Activated naive CD8-positive, alpha-beta T cell treated with anti-CD3 and anti-CD28 coated beads for 36 hours (primary cell): ENCODE measurements at regions not wholly inside any gene's neighbourhood (a gene's known extent, or its start where the extent isn't known, plus 50 kb on each side); places are given as distances from the start of the nearest gene placed in this dataset.

Source experiments
- DNase-seq: peaks from one replicate; pipeline ENCODE4 v3.0.0; 2021
- H3K27ac Mint-ChIP-seq: one replicate; pipeline ENCODE4 v1.8.0; 2022; ENCODE audit warnings: mild to moderate bottlenecking, moderate library complexity, mixed read lengths
- H3K27me3 Mint-ChIP-seq: one replicate; pipeline ENCODE4 v1.8.0; 2022; ENCODE audit warnings: mild to moderate bottlenecking, mixed read lengths
- H3K36me3 Mint-ChIP-seq: one replicate; pipeline ENCODE4 v1.8.0; 2021; ENCODE audit warnings: mild to moderate bottlenecking, mixed read lengths
- H3K4me1 Mint-ChIP-seq: one replicate; pipeline ENCODE4 v1.8.0; 2021; ENCODE audit warnings: mixed read lengths
- H3K4me3 Mint-ChIP-seq: one replicate; pipeline ENCODE4 v1.8.0; 2022; ENCODE audit warnings: mild to moderate bottlenecking, moderate library complexity, mixed read lengths
- H3K9me3 Mint-ChIP-seq: one replicate; pipeline ENCODE4 v1.8.0; 2022; ENCODE audit warnings: mixed read lengths

DNA sequence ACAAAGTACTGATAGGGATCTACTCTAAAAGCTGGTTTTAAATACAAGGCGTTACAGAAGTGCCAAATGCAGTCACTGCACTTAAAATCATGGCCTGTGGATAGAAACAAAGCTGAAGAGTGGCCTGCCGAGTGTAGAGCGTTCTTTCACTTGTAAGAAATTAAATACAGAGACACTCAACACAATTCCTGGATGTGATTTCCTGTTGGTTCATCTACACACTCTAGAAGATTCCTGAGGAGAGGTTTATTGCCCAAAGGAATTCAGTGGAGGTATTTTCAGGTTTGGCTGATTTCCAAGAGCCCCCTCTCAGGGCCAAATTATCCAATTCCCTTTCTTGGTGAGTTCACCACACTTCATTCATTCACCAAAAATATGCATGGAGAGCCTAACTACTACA, 200.3 kb upstream of the IL12A start:
- no peaks in the 10 kb centered on the region for H3K36me3 Mint-ChIP-seq
- peaks cover 6% of the 10 kb centered on the region for H3K27me3 Mint-ChIP-seq
- H3K4me3 Mint-ChIP-seq = no peak overlapping the region
- H3K27ac Mint-ChIP-seq = no peak overlapping the region
- H3K4me1 Mint-ChIP-seq = no peaks in the 10 kb centered on the region
- H3K9me3 Mint-ChIP-seq = no peaks in the 10 kb centered on the region
- no peak for DNase-seq

DNA sequence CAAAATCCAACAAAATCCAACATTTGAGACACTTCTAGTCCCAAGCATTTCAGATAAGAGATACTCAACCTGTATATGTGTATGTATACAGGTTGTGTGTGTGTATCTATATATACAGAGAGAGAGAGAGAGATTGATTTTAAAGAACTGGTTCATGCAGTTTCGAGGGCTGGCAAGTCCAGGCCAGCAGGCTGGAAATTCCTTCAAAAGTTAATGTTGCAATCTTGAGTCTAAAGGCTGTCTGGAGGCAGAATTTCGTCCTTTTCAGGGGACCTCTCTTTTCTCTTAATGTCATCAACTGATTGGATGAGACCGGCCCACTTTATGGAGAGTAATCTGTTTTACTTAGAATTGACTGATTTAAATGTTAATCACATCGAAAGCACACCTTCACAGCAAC, 199.6 kb upstream of the IL12A start:
- Mint-ChIP-seq H3K9me3 (no peaks in the 10 kb centered on the region), H3K4me1 (no peaks in the 10 kb centered on the region), H3K27me3 (peaks cover 6% of the 10 kb centered on the region), H3K27ac (no peak overlapping the region), H3K36me3 (no peaks in the 10 kb centered on the region), H3K4me3 (no peak overlapping the region)
- DNase-seq = no peak

DNA sequence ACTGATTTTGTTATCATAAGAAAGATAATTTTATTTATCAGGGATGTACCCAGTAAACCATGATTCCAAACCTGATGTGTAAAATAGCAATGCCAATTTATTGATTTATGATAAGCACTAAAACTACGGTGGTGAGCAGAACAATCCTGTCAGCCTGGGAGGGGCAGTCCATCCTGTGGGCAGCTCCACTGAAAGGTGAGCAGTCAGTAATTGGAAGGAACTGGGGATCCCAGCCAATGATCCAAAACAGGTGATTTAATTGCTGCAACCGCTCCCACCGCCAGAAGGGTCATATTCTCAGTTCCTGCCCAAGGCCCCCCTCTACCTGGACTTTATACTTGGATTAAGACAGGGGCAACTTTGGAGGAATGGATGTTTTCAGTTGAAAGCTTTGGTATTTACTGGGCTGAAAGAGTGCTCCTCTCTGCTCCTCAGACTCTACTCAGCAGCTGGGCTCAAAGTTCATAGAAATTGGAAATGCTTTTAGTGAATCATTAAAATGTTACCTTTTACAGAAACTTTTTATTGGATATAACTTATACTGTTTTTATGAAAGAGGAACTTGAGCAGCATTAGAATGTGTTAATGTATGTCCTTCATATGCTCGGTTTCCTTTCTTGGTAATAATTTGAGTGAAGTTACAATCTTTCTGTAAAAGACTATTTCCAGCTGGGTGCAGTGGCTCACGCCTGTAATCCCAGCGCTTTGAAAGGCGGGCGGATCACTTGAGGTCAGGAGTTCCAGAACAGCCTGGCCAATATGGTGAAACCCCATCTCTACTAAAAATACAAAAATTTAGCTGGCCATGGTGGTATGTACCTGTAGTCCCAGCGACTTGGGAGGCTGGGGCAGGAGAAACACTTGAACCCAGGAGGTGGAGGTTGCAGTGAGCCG, 198.6 kb upstream of the IL12A start:
- DNase-seq = no peak
- Mint-ChIP-seq H3K4me1 (no peaks in the 10 kb centered on the region), H3K9me3 (no peaks in the 10 kb centered on the region), H3K4me3 (no peak overlapping the region), H3K36me3 (no peaks in the 10 kb centered on the region), H3K27ac (no peak overlapping the region), H3K27me3 (no peaks in the 10 kb centered on the region)

DNA sequence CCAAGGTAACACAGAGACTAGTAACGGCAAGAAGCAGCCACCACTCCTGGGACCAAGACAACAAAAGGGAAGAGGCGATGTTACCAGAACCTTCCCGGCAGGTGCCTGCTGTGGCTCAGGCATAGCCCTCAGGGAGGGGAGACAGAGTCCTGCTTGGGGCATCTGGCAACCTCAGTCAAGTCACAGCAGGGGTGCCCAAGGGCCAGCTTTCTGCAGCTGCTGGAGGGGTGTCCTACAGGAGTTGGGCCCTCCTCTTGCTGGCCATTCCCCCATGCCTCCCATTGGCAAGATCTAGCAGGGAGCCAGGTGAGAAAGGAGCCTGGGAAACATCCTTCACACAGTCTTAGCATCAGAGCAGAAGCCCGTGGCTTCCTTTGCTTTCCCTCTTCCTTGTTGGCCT, 197.3 kb upstream of the IL12A start:
- no peaks in the 10 kb centered on the region for H3K27me3 Mint-ChIP-seq
- H3K4me3 Mint-ChIP-seq = no peak overlapping the region

DNA sequence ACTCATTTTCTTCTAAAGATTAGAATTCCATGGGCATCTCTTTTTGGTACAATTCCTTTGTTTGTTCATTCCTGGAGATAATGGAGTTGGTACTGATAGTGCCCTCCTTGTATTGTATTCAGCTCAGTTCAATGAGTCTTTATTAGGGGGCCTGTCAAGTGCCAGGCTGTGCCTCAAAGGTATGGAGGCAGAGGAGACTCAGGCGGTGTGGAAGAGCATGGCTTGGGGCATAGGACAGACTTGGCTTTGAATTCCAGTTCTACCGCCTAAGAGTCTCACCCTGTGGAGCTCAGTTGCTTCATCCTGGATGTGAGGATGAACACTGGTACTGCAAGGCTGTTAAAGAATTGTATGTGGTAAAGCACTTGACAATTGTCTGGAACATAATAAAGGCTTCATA, 196.6 kb upstream of the IL12A start:
- DNase-seq = no peak
- H3K27me3 Mint-ChIP-seq = no peaks in the 10 kb centered on the region
- no peaks in the 10 kb centered on the region for H3K9me3 Mint-ChIP-seq
- H3K27ac Mint-ChIP-seq = no peak overlapping the region
- no peak overlapping the region for H3K4me3 Mint-ChIP-seq
- H3K4me1 Mint-ChIP-seq = no peaks in the 10 kb centered on the region
- no peaks in the 10 kb centered on the region for H3K36me3 Mint-ChIP-seq

More for the DNA sequence above, 197.3 kb upstream of the IL12A start:
- no peak for DNase-seq
- Mint-ChIP-seq H3K9me3 (no peaks in the 10 kb centered on the region), H3K4me1 (no peaks in the 10 kb centered on the region), H3K36me3 (no peaks in the 10 kb centered on the region), H3K27ac (no peak overlapping the region)

DNA sequence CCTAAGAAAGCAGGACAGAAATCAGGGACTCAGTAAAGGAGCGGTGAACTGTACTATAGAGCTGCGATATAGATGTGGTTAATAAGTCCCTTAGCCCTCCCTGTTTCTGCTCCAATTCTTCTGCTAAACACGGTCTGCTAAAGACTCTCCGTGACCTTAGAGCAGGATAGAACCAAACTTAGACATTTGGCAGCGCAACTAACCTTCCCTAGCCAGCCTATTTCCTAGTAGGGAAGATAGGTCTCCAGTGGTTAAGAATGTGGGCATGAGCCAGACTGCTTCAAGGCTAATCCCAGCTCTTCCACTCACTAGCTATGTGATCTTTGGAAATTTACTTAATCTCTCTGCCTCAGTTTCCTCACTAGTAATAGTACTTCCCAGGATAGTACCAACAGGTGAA, 193.6 kb upstream of the IL12A start:
- no peak for DNase-seq
- Mint-ChIP-seq H3K27me3 (peaks cover 5% of the 10 kb centered on the region), H3K4me3 (no peak overlapping the region), H3K9me3 (no peaks in the 10 kb centered on the region), H3K36me3 (no peaks in the 10 kb centered on the region), H3K27ac (no peak overlapping the region), H3K4me1 (no peaks in the 10 kb centered on the region)

DNA sequence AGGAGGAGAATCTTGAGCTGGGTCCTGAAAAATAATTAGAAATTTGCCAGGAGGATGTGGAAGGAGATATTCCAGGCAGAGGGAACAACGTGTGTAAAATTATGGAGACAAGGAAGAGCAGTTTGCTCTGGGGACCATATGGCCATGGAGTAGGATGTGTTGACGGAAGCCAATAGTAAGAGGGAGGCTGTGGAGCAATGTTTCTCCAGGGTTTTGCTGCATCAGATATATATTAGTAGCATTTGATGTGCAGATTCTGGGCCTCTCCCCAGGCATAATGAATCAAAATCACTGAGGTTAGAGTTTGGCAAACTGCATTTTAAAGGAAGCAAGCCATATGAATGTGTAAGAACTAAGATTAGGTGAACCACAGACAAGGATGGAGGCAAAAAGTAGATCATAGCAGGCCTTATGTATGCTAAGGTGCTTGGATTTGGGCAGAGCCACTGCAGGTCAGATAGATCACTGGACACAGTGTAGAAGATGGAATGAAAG, 192.9 kb upstream of the IL12A start:
- Mint-ChIP-seq H3K27ac (no peak overlapping the region), H3K27me3 (peaks cover 8% of the 10 kb centered on the region), H3K4me3 (no peak overlapping the region), H3K4me1 (no peaks in the 10 kb centered on the region), H3K36me3 (no peaks in the 10 kb centered on the region), H3K9me3 (no peaks in the 10 kb centered on the region)
- DNase-seq = no peak

DNA sequence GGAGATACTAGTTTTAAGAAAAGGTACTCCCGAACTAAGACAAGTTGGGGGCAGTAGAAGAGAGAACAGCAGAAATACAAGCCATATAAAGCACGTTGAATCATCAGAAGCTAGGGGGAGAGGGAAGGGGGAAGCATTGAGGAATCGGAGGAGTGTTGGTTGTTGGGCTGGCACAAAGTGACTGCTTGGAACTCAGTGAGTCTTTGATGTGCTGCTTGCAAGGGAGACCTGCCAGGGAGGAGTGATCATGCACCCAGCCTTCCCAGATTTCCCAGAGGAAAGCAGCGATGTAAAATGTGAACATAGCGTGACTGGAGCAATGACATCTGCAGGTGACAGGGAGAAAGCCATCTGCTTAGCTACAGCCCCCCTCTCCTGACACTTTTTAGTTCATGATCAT, 192.4 kb upstream of the IL12A start:
- Mint-ChIP-seq H3K4me1 (no peaks in the 10 kb centered on the region), H3K9me3 (no peaks in the 10 kb centered on the region), H3K36me3 (no peaks in the 10 kb centered on the region), H3K27ac (no peak overlapping the region), H3K4me3 (no peak overlapping the region), H3K27me3 (peaks cover 8% of the 10 kb centered on the region)
- no peak for DNase-seq

DNA sequence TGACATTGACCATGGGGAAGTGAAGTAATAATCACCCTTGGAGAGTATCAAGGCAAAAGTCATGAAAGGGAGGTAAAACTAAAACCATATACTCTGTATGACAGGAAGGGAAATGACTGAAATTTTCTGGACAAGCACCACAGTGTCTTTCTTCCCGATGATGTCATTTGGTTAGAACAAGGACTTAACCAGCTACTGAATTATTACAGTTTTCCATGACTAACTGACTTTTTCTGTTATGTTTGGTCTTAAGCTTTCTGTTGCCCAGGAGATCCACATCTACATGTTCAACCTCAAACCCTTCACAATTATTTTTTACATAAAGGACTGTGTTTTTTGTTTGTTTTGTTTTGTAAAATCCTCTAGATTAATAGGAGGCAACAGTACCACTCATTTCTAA, 191.9 kb upstream of the IL12A start:
- H3K4me1 Mint-ChIP-seq = no peaks in the 10 kb centered on the region
- DNase-seq = no peak
- H3K4me3 Mint-ChIP-seq = no peak overlapping the region
- H3K9me3 Mint-ChIP-seq = no peaks in the 10 kb centered on the region
- H3K27ac Mint-ChIP-seq = no peak overlapping the region
- peaks cover 8% of the 10 kb centered on the region for H3K27me3 Mint-ChIP-seq
- no peaks in the 10 kb centered on the region for H3K36me3 Mint-ChIP-seq

DNA sequence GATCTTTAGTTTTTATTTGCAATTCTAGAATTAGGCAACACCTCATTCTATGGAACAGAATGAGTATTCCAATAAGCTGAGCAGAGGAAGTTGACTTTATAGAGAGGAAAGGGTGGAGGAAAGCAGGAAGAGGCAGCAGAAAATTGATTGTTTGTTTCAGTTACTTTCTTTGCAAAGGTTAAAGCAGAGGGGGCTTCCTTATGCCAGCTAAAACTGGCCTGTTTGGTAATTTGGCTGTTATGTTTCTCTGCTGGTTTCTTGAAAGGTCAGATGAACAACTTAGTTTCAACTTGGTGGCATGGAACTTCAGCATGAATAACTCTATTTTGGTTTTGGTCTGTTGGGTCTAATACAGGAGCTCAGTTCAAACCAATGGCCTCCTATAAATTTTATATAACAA, 190.9 kb upstream of the IL12A start:
- no peaks in the 10 kb centered on the region for H3K36me3 Mint-ChIP-seq
- no peak overlapping the region for H3K4me3 Mint-ChIP-seq
- H3K4me1 Mint-ChIP-seq = no peaks in the 10 kb centered on the region
- no peaks in the 10 kb centered on the region for H3K9me3 Mint-ChIP-seq
- no peak overlapping the region for H3K27ac Mint-ChIP-seq
- DNase-seq = no peak
- peaks cover 8% of the 10 kb centered on the region for H3K27me3 Mint-ChIP-seq

DNA sequence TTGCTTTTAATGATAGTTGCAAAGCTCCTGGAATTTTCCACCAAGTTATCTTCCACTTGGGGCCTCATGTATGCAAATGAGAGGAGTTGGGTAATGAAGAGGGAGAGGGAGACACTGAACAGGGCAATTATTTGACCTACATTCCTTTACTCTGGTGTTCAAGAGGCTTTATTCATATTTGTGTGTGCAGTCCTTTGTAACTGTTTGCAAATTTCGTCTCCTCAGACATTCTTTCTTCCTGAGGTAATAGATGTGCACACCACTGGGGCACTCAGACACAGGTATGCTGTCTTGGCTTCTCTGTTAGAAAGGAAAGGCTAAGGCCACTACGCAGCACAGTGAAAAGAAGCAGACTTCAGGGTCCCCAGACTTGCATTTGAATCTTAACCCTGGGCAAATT, 189.7 kb upstream of the IL12A start:
- no peaks in the 10 kb centered on the region for H3K9me3 Mint-ChIP-seq
- no peak overlapping the region for H3K4me3 Mint-ChIP-seq
- H3K27me3 Mint-ChIP-seq = peaks cover 8% of the 10 kb centered on the region
- no peak for DNase-seq
- no peak overlapping the region for H3K27ac Mint-ChIP-seq
- H3K4me1 Mint-ChIP-seq = no peaks in the 10 kb centered on the region
- no peaks in the 10 kb centered on the region for H3K36me3 Mint-ChIP-seq

DNA sequence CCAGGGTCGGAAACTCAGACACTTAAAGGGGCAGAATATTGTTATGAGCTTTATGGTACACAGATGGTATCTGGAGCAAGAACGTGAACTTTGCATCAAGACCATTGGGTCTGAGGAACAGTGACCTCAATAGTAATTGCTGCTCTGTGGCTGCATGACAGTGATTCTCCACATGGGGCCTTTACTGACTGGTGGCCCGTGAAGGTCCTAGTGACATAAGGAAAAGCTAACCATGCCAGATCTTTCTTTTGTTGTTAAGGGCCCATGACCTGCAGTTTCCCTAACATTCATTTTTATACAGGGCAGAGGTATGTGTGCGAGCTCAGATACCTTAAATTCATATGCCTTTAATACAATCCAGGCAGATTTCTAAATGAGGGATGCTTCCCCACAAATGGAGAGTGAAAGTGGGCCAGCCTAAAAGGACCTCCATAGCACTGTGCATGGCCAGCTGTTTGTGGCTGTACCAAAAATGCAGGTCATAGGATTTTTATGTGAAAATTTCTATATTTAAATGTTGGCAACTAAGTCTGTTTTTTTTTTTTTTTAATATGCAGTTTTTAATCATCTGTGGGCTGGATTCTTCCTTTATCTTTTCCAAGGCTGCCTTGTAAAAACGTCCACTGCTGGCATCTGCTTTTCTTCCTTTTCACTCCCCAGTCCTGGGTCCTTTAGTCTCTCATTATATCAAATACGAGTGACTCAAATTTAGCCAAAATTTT, 188.0 kb upstream of the IL12A start:
- Mint-ChIP-seq H3K27me3 (peaks cover 10% of the 10 kb centered on the region), H3K9me3 (no peaks in the 10 kb centered on the region), H3K36me3 (no peaks in the 10 kb centered on the region), H3K27ac (no peak overlapping the region), H3K4me1 (no peaks in the 10 kb centered on the region), H3K4me3 (no peak overlapping the region)
- no peak for DNase-seq

DNA sequence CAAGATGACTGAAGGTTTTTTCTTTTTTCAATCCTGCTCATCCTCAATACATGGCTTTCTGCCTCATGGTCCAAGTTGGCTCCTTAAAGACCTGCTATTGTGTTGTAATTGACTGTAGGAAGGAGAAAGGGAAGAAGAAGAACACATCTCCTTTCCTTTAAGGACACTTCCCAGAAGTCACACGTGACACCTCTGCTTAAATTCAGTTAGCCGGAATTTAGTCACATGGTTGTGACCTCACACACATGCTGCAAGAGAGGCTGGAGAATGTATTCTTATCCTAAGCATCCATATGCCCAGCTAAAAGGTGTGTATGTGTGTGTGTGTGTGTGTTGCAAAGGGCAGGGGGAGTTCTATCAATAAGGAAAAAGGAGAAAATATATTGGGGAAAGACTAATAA, 185.8 kb upstream of the IL12A start:
- Mint-ChIP-seq H3K27me3 (peaks cover 10% of the 10 kb centered on the region), H3K4me3 (no peak overlapping the region), H3K9me3 (no peaks in the 10 kb centered on the region), H3K4me1 (no peaks in the 10 kb centered on the region), H3K27ac (no peak overlapping the region), H3K36me3 (no peaks in the 10 kb centered on the region)
- no peak for DNase-seq

DNA sequence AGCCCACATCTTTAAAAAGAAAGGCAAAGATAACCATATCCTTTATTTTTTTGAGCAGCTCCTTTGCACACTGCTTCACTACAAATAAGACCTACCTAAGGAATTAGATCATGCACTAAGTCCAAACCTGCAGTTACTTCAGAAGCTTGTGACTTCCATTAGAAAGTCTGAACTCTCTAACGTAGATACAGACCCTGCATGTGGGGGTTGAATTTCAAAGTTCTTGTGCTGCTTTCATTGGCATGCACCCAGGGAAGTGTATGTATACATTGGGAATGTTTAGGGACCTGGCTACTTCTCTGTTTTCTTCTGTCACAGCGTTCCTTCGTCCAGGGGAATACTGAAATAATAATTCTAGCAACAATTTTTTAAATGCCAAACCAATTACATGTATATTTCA, 185.2 kb upstream of the IL12A start:
- no peak overlapping the region for H3K4me3 Mint-ChIP-seq
- no peaks in the 10 kb centered on the region for H3K36me3 Mint-ChIP-seq
- no peak overlapping the region for H3K27ac Mint-ChIP-seq
- H3K9me3 Mint-ChIP-seq = no peaks in the 10 kb centered on the region
- H3K27me3 Mint-ChIP-seq = peaks cover 10% of the 10 kb centered on the region
- DNase-seq = no peak
- no peaks in the 10 kb centered on the region for H3K4me1 Mint-ChIP-seq

DNA sequence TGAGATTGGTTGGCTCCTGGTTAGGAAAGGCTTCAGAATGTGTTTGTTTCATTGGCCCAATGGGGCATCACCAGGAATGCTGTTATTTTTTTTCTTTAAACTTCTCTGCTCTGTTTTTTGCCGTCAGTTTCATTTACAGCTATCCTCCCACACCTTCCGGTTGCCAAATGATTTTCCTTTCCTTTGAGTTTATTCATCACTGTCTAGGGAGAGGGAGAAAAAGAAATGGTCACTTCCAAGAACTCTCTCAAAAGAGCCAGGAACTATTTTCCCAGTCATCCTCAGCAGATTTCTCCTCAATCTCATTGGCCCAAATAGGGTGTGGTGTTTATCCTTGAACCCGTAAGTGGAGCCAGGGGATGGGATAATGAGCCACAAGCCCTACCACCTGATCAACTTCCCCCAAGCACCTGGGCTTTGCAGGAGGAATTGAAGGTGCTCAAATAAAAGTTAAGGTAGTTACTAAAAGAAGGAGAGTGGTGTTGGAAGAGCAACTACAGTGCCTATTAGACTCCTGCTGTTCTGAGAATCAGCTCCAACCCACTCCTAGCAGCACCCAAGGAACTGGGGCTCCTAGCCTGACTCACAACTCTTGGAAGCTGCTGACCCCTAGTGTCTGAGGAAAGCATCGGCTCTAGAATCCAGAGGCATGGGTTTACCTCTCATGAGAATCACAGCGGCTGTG, 183.8 kb upstream of the IL12A start:
- Mint-ChIP-seq H3K4me1 (no peaks in the 10 kb centered on the region), H3K27me3 (peaks cover 6% of the 10 kb centered on the region), H3K36me3 (no peaks in the 10 kb centered on the region), H3K9me3 (no peaks in the 10 kb centered on the region), H3K27ac (no peak overlapping the region), H3K4me3 (no peak overlapping the region)
- DNase-seq = peak; percentile 26
